MM.1S (cell line): ENCODE measurements at regions not wholly inside any gene's neighbourhood (a gene's known extent, or its start where the extent isn't known, plus 50 kb on each side); places are given as distances from the start of the nearest gene placed in this dataset.

Source experiments
- DNase-seq: peaks from one replicate; pipeline ENCODE4 v3.0.0-alpha.2; 2015
- H2AFZ ChIP-seq: fragments of 300-600 bp; sonication (generic); 2 replicates; pipeline ENCODE4 v1.6.0; 2016; ENCODE audit warnings: antibody characterized with exemption, low read length
- H3F3A ChIP-seq: fragments of 300-600 bp; sonication (generic); 2 replicates; pipeline ENCODE4 v1.6.1; 2016; ENCODE audit warnings: mild to moderate bottlenecking, antibody characterized with exemption, low read length, moderate library complexity, mixed read lengths; ENCODE audit not compliant: insufficient read depth
- H3K27ac ChIP-seq: fragments of 300-600 bp; sonication (generic); 2 replicates; pipeline ENCODE4 v1.5.1; 2016; ENCODE audit warnings: mild to moderate bottlenecking, low read length
- H3K27me3 ChIP-seq: fragments of 300-600 bp; sonication (generic); replicated peaks from 2 replicates; pipeline ENCODE4 v1.6.0; 2016; ENCODE audit warnings: low read length; ENCODE audit not compliant: insufficient read depth
- H3K36me3 ChIP-seq: fragments of 300-600 bp; sonication (generic); replicated peaks from 2 replicates; pipeline ENCODE4 v1.6.1; 2016; ENCODE audit warnings: mild to moderate bottlenecking, low read length, mixed read lengths; ENCODE audit not compliant: insufficient read depth
- H3K4me1 ChIP-seq: fragments of 300-600 bp; sonication (generic); 2 replicates; pipeline ENCODE4 v1.6.1; 2016; ENCODE audit warnings: low read length, mixed read lengths
- H3K4me2 ChIP-seq: fragments of 300-600 bp; sonication (generic); 2 replicates; pipeline ENCODE4 v1.6.0; 2016; ENCODE audit warnings: low read depth, low read length
- H3K4me3 ChIP-seq: fragments of 300-600 bp; sonication (generic); 2 replicates; pipeline ENCODE4 v1.5.1; 2016; ENCODE audit warnings: low read length, mixed read lengths
- H3K79me2 ChIP-seq: fragments of 300-600 bp; sonication (generic); 2 replicates; pipeline ENCODE4 v1.6.1; 2016; ENCODE audit warnings: mixed run types, low read length, mixed read lengths
- H3K9ac ChIP-seq: fragments of 300-600 bp; sonication (generic); 2 replicates; pipeline ENCODE4 v1.6.1; 2016; ENCODE audit warnings: low read length, mixed read lengths
- H3K9me2 ChIP-seq: fragments of 300-600 bp; sonication (generic); replicated peaks from 2 replicates; pipeline ENCODE4 v1.6.1; 2016; ENCODE audit warnings: mild to moderate bottlenecking, low read length, mixed read lengths; ENCODE audit not compliant: insufficient read depth
- H3K9me3 ChIP-seq: fragments of 300-600 bp; sonication (generic); replicated peaks from 2 replicates; pipeline ENCODE4 v1.6.1; 2016; ENCODE audit warnings: mild to moderate bottlenecking, low read length, mixed read lengths; ENCODE audit not compliant: insufficient read depth
- H4K20me1 ChIP-seq: fragments of 300-600 bp; sonication (generic); 2 replicates; pipeline ENCODE4 v1.6.1; 2016; ENCODE audit warnings: mild to moderate bottlenecking, low read length, moderate library complexity, mixed read lengths; ENCODE audit not compliant: insufficient read depth
- EZH2 ChIP-seq: fragments of 300-600 bp; sonication (generic); optimal IDR thresholded peaks from 2 replicates; pipeline ENCODE3; 2017; ENCODE audit warnings: low read depth, mild to moderate bottlenecking, antibody characterized with exemption, low read length, mixed read lengths
- EZH2phosphoT487 ChIP-seq: fragments of 300-600 bp; sonication (generic); IDR thresholded peaks from 2 replicates; pipeline ENCODE4 v1.6.1; 2018; ENCODE audit warnings: antibody characterized with exemption, low read length
- TF ChIP-seq, protein P1 (sequence below): fragments of 300-600 bp; sonication (generic); IDR thresholded peaks from 2 replicates; pipeline ENCODE4 v1.5.1; 2016; ENCODE audit warnings: antibody characterized with exemption, low read length, mixed read lengths

DNA sequence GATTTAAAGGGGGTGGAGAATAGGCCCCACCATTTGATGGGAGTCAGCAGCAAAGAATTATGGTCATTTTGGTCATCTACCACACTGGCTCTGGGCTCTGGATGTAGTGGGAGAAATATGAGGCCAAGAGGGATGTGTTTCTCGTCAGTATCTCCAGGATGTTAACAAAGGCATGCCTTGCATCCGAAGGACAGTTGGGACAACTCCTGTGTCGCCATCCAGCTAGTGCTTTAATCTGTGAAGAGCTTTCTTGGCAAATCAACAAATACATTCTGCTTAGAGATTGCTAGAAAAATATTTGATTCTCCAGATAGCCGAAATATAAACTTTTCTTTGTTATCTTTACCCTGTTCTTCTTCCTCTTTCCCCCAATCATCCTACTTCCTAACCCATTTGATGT is 287.1 kb upstream of the TNP1 start:
- Histone ChIP-seq H3K9me2 (no peaks in the 10 kb centered on the region), H3K27ac (no peak overlapping the region), H3F3A (no peaks in the 10 kb centered on the region), H3K4me2 (no peak overlapping the region), H4K20me1 (no peaks in the 10 kb centered on the region), H3K9me3 (no peaks in the 10 kb centered on the region), H3K27me3 (no peaks in the 10 kb centered on the region), H3K4me1 (no peaks in the 10 kb centered on the region), H2AFZ (no peak overlapping the region), H3K4me3 (no peak overlapping the region), H3K79me2 (no peaks in the 10 kb centered on the region), H3K36me3 (no peaks in the 10 kb centered on the region), H3K9ac (no peak overlapping the region)
- TF ChIP-seq EZH2 (no peak), EZH2phosphoT487 (no peak)
- TF ChIP-seq, protein P1, sequence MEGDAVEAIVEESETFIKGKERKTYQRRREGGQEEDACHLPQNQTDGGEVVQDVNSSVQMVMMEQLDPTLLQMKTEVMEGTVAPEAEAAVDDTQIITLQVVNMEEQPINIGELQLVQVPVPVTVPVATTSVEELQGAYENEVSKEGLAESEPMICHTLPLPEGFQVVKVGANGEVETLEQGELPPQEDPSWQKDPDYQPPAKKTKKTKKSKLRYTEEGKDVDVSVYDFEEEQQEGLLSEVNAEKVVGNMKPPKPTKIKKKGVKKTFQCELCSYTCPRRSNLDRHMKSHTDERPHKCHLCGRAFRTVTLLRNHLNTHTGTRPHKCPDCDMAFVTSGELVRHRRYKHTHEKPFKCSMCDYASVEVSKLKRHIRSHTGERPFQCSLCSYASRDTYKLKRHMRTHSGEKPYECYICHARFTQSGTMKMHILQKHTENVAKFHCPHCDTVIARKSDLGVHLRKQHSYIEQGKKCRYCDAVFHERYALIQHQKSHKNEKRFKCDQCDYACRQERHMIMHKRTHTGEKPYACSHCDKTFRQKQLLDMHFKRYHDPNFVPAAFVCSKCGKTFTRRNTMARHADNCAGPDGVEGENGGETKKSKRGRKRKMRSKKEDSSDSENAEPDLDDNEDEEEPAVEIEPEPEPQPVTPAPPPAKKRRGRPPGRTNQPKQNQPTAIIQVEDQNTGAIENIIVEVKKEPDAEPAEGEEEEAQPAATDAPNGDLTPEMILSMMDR, result no peak
- no peak for DNase-seq

DNA sequence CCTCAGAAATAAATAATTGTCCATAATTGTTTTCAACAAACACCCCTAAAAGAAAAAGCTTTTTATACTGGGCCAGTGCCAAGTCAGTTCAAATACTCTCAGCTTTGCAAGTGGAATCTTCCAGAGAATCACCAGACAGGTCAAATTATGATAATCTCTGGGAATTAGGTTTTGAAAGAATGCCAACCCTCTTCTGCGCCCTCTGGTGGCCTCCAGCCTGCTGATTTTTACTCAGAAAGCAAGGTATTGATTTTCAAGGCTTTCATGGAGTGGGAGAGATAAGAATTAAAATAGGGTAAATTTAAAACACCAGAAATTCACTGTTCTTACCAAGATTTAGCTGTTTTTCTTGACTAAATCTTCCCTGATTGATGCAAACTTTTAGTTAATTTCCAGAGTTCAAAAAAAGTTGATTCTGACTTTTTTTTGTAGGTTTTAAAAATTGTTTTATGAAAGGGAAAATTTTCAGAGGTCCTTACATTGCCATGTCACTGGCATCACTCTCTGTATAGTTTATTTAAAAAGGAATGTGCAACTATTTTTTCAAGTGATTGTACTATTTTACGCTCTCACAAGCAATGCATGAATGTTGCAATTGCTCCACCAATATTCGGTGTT is 282.9 kb upstream of the TNP1 start:
- Histone ChIP-seq H3K9me2 (no peaks in the 10 kb centered on the region), H3K4me1 (no peaks in the 10 kb centered on the region), H4K20me1 (no peaks in the 10 kb centered on the region), H3K4me2 (no peak overlapping the region), H3K27me3 (no peaks in the 10 kb centered on the region), H3K36me3 (no peaks in the 10 kb centered on the region), H3K4me3 (no peak overlapping the region), H3K27ac (no peak overlapping the region), H3K9ac (no peak overlapping the region), H2AFZ (no peak overlapping the region), H3K79me2 (no peaks in the 10 kb centered on the region), H3F3A (no peaks in the 10 kb centered on the region), H3K9me3 (no peaks in the 10 kb centered on the region)
- no peak for TF ChIP-seq EZH2phosphoT487
- TF ChIP-seq, protein P1, result peak; percentile 75
- no peak for DNase-seq

DNA sequence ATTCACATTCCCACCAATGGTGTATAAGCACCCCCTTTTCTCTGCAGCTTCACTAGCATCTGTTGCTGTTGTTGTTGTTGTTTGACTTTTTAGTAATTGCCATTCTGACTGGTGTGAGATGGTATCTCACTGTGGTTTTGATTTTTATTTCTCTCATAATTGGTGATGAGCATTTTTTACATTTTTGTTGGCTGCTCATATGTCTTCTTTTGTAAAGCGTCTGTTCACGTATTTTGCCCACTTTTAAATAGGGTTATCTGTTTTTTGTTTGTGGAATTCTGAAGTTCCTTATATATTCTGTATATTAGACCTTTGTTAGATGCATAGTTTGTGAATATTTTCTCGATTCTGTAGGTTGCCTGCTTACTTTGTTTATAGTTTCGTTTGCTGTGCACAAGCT is 278.4 kb upstream of the TNP1 start:
- no peaks in the 10 kb centered on the region for H3F3A ChIP-seq
- no peaks in the 10 kb centered on the region for H3K79me2 ChIP-seq
- H3K27me3 ChIP-seq, result no peaks in the 10 kb centered on the region
- H3K4me3 ChIP-seq, result no peak overlapping the region
- no peaks in the 10 kb centered on the region for H3K9me3 ChIP-seq
- H3K9me2 ChIP-seq, result no peaks in the 10 kb centered on the region
- TF ChIP-seq EZH2, result no peak
- H3K27ac ChIP-seq, result no peak overlapping the region
- DNase-seq, result no peak
- H3K4me1 ChIP-seq, result no peaks in the 10 kb centered on the region
- H2AFZ ChIP-seq, result no peak overlapping the region
- H3K9ac ChIP-seq, result no peak overlapping the region
- H3K4me2 ChIP-seq, result no peak overlapping the region
- H4K20me1 ChIP-seq, result no peaks in the 10 kb centered on the region
- no peaks in the 10 kb centered on the region for H3K36me3 ChIP-seq

DNA sequence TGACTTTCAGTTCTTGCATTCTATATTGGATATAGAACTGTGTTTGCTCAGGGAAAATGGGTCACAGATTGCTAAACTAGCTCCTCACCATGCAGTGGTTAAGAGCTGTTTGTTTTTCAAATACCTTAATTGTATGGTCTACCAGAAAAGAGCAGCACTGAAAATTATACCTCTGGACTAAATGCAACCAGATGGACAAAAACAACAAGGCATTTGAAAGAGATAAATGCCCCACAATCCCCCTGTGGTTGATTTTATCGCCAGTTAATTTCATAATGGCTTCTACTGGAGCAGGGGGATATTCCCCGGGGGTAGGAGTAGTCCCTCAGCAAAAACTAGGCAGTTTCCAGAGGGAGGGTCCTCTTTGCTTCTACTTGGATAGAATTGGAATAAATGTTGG is 267.9 kb upstream of the TNP1 start:
- TF ChIP-seq, protein P1, result no peak
- TF ChIP-seq EZH2phosphoT487 (no peak), EZH2 (no peak)
- Histone ChIP-seq H3F3A (no peaks in the 10 kb centered on the region), H3K36me3 (no peaks in the 10 kb centered on the region), H4K20me1 (no peaks in the 10 kb centered on the region), H3K4me3 (no peak overlapping the region), H3K27me3 (no peaks in the 10 kb centered on the region), H3K27ac (no peak overlapping the region), H3K4me2 (no peak overlapping the region), H3K9me2 (no peaks in the 10 kb centered on the region), H3K4me1 (no peaks in the 10 kb centered on the region), H3K9ac (no peak overlapping the region), H3K9me3 (no peaks in the 10 kb centered on the region), H2AFZ (no peak overlapping the region), H3K79me2 (no peaks in the 10 kb centered on the region)
- no peak for DNase-seq
